Adrenal gland (tissue), 9 donors: ENCODE measurements at regions not wholly inside any gene's neighbourhood (a gene's known extent, or its start where the extent isn't known, plus 50 kb on each side); places are given as distances from the start of the nearest gene placed in this dataset.

Source experiments
- DNase-seq, 7 donors: peaks; one replicate each; pipeline ENCODE4 v3.0.0-alpha.2; 2019 to 2020
- H3K27ac ChIP-seq, 5 donors: fragments of 200-600 bp; sonication (generic) in 4 of 5; 1 replicate in 3 of 5; 2 replicates in 2 of 5; pipeline versions ENCODE4 v1.5.1 to v1.8.0; 2016 to 2020; ENCODE audit warnings: mild to moderate bottlenecking in 1 of 5
- H3K27me3 ChIP-seq: fragments of 200-600 bp; 2 replicates; pipeline ENCODE4 v1.8.0; 2021
- H3K36me3 ChIP-seq, 2 donors: fragments of 200-600 bp; replicated peaks in 1 of 2; 1 replicate in 1 of 2; 2 replicates in 1 of 2; pipeline versions ENCODE4 v1.5.1 to v1.8.0; 2018 to 2022
- H3K4me1 ChIP-seq, 2 donors: fragments of 200-600 bp; replicated peaks in 1 of 2; 1 replicate in 1 of 2; 2 replicates in 1 of 2; pipeline versions ENCODE4 v1.5.1 to v1.8.0; 2018 to 2021
- H3K4me3 ChIP-seq, 4 donors: fragments of 200-600 bp; sonication (generic) in 3 of 4; one replicate each; pipeline ENCODE4 v1.5.1; 2016 to 2018
- H3K9me3 ChIP-seq, 3 donors: fragments of 200-600 bp; sonication (generic) in 1 of 3; replicated peaks in 1 of 3; 1 replicate in 2 of 3; 2 replicates in 1 of 3; pipeline versions ENCODE4 v1.5.1 to v1.8.0; 2016 to 2021
- CTCF ChIP-seq, 6 experiments: fragments of 450-650 bp in 4 of 6; fragments of 200-600 bp in 2 of 6; sonication (generic) in 1 of 6; IDR thresholded peaks; 1 replicate in 5 of 6; 2 replicates in 1 of 6; pipeline versions ENCODE4 v1.5.1 to v1.8.0; 2016 to 2021; ENCODE audit warnings: antibody characterized with exemption in 6 of 6, mild to moderate bottlenecking in 2 of 6, moderate library complexity in 1 of 6
- POLR2A ChIP-seq, 2 donors: fragments of 450-650 bp; IDR thresholded peaks; one replicate each; pipeline ENCODE4 v1.6.1; 2017; ENCODE audit warnings: antibody characterized with exemption in 2 of 2, mild to moderate bottlenecking in 2 of 2, moderate library complexity in 1 of 2
- WGBS, 4 donors: extraction: QIAGEN DNeasy Blood & Tissue Kit in 2 of 4; methylation state at CpG; one replicate each; pipeline versions ENCODE4 v1.1.5 to v1.1.7; 2013 to 2017; 5-methylcytosine and 5-hydroxymethylcytosine counted together
- intact Hi-C, 2 donors: fragments of 100-400 bp; cut with DNase I; formaldehyde crosslinking; loops; one replicate each; pipeline versions ENCODE4 v1.14.1 to v1.15.0; 2022 to 2023
- donor health status: healthy with polysubstance abuse.
- donor health status: Bipolar disorder and iron deficiency.
- donor health status: DM: yes; HTN: yes; CAD: no.
- donor health status: DM: no; HTN: no; CAD: no.
- donor health status: DM: no; HTN: no; CAD: no.

GRCh38 chr1:193709607-193710006 is 523.2 kb upstream of the B3GALT2 start:
- Histone ChIP-seq H3K27ac (no peak overlapping the region), H3K36me3 (no peaks in the 10 kb centered on the region), H3K4me1 (no peaks in the 10 kb centered on the region), H3K9me3 (peaks cover 0 to 5% (median 0%) of the 10 kb centered on the region in 3 donors), H3K27me3 (no peaks in the 10 kb centered on the region), H3K4me3 (no peak overlapping the region)
- DNase-seq: peak in 1 of 7 donors; percentile 17
- 59 to 78% (median 63%) methylated on average over 1 of the region's 1 CpG for WGBS, 4 donors
- intact Hi-C loops: no loop called here
- TF ChIP-seq POLR2A (IDR thresholded peaks at IDR 0.05) (no peak), CTCF (IDR thresholded peaks at IDR 0.05) (no peak)

GRCh38 chr1:193707271-193708021 is 521.0 kb upstream of the B3GALT2 start:
- no peak for DNase-seq
- 66 to 73% (median 69%) methylated on average over 2 of the region's 2 CpGs for WGBS, 4 donors
- H3K4me1 ChIP-seq: no peaks in the 10 kb centered on the region
- intact Hi-C loops: no loop called here
- H3K9me3 ChIP-seq: peaks cover 0 to 7% (median 0%) of the 10 kb centered on the region in 3 donors
- H3K36me3 ChIP-seq: no peaks in the 10 kb centered on the region
- no peaks in the 10 kb centered on the region for H3K27me3 ChIP-seq
- no peak for TF ChIP-seq POLR2A (IDR thresholded peaks at IDR 0.05)
- no peak overlapping the region for H3K4me3 ChIP-seq
- H3K27ac ChIP-seq: no peak overlapping the region

- no peaks in the 10 kb centered on the region for H3K27me3 ChIP-seq
- H3K9me3 ChIP-seq: peaks cover 0 to 7% (median 0%) of the 10 kb centered on the region in 3 donors
- H3K4me1 ChIP-seq: no peaks in the 10 kb centered on the region
- DNase-seq: no peak
- H3K27ac ChIP-seq: no peak overlapping the region
- H3K36me3 ChIP-seq: no peaks in the 10 kb centered on the region
- intact Hi-C loops: no loop called here
- H3K4me3 ChIP-seq: no peak overlapping the region
- TF ChIP-seq POLR2A (IDR thresholded peaks at IDR 0.05) (no peak), CTCF (IDR thresholded peaks at IDR 0.05) (no peak)
Measured at GRCh38 chr1:193706766-193707165, 520.4 kb upstream of the B3GALT2 start.

- intact Hi-C loops: no loop called here
- H3K4me1 ChIP-seq: no peaks in the 10 kb centered on the region
- H3K9me3 ChIP-seq: peaks cover 0 to 7% (median 0%) of the 10 kb centered on the region in 3 donors
- no peak for DNase-seq
- no peak overlapping the region for H3K27ac ChIP-seq
- H3K4me3 ChIP-seq: no peak overlapping the region
- TF ChIP-seq POLR2A (IDR thresholded peaks at IDR 0.05) (no peak), CTCF (IDR thresholded peaks at IDR 0.05) (no peak)
- 89 to 100% (median 92%) methylated on average over 5 of the region's 5 CpGs for WGBS, 4 donors
- H3K27me3 ChIP-seq: no peaks in the 10 kb centered on the region
- no peaks in the 10 kb centered on the region for H3K36me3 ChIP-seq
Measured at GRCh38 chr1:193705554-193705981, 519.2 kb upstream of the B3GALT2 start.

GRCh38 chr1:193703655-193704054 is 517.2 kb upstream of the B3GALT2 start:
- DNase-seq: no peak
- intact Hi-C loops: no loop called here
- Histone ChIP-seq H3K27me3 (no peaks in the 10 kb centered on the region), H3K4me3 (no peak overlapping the region), H3K27ac (no peak overlapping the region), H3K36me3 (no peaks in the 10 kb centered on the region), H3K4me1 (no peaks in the 10 kb centered on the region), H3K9me3 (peaks cover 0 to 7% (median 0%) of the 10 kb centered on the region in 3 donors)
- TF ChIP-seq POLR2A (IDR thresholded peaks at IDR 0.05) (no peak), CTCF (IDR thresholded peaks at IDR 0.05) (no peak)
- WGBS, 4 donors: 48 to 92% (median 81%) methylated on average over 1 of the region's 1 CpG
